ENCODE measurements at regions not wholly inside any gene's neighbourhood (a gene's known extent, or its start where the extent isn't known, plus 50 kb on each side); places are given as distances from the start of the nearest gene placed in this dataset.

- Mint-ChIP-seq H3K4me3 (no peak overlapping the region), H3K36me3 (no peaks in the 10 kb centered on the region), H3K4me1 (no peaks in the 10 kb centered on the region), H3K27ac (no peak overlapping the region), H3K27me3 (no peaks in the 10 kb centered on the region), H3K9me3 (no peaks in the 10 kb centered on the region)
Measured at GRCh38 chr1:67570486-67571143, 114.4 kb upstream of the GADD45A start.

- Mint-ChIP-seq H3K4me1 (no peaks in the 10 kb centered on the region), H3K27ac (no peak overlapping the region), H3K36me3 (no peaks in the 10 kb centered on the region), H3K4me3 (no peak overlapping the region), H3K9me3 (no peaks in the 10 kb centered on the region), H3K27me3 (no peaks in the 10 kb centered on the region)
Measured at GRCh38 chr1:67571406-67571805, 113.6 kb upstream of the GADD45A start.

DNA sequence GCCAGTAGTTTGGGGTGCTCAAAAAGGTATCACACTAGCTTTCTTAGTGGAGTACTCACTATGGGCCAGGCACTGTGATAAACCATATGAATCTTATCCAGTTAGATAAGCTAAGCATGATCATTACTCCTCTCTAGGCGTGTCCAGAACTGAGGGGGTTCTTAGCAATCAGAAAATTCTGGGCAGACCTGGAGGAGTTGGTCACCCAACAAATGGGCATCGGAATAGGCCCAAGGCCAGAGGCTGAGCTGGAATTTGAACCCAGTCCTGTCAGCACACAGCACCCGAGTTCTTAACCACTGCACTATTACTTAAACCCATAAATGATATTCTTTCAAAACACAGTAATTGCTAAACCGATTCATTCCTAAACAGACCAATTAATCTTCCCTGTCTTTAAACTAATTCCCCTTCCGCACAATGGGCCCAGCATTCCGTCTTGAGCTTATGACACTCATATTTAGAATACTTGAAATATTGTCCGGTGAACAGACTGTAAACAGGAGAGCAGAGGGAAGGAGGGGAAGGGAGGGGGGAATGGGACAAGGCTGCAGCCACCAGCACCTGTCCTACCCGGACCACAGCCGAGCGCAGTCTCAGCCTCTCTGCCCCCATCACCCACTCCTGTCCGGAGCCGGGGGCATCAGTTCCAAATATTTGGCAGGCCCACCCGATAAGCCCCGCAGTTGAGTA is 113.0 kb upstream of the GADD45A start:
- Mint-ChIP-seq H3K27me3 (no peaks in the 10 kb centered on the region), H3K9me3 (no peaks in the 10 kb centered on the region), H3K36me3 (no peaks in the 10 kb centered on the region), H3K4me3 (no peak overlapping the region), H3K27ac (no peak overlapping the region), H3K4me1 (no peaks in the 10 kb centered on the region)

DNA sequence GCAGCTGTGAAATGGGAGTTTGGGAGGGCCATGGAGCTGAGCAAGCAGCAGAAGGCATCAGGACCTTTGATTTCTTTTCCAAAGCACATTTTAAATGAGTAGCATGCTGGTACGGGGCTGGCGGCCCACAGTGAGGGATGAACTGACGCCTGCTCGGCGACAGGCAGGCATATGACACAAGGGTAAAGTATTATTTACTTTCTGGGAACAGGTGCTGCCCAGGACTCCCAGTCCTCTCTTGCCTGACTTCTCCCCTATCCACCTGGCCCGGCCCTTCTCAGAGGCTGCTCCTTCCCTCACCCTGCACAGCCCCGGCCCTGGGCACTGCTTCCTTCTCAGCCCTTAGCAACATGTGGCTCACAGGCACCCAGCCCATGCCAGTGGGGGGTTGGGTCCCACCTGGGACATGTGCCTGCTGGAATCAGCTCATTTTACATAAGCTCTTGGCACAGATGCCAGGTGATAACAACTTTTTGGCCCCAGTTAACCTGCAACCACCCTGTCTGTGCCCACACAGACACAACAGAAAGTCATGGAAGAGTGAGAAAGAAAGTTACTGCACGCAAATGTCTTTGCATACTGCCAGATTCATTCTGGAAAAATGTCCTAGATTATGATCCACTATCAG is 112.3 kb upstream of the GADD45A start:
- Mint-ChIP-seq H3K9me3 (no peaks in the 10 kb centered on the region), H3K27ac (no peak overlapping the region), H3K4me3 (no peak overlapping the region), H3K4me1 (no peaks in the 10 kb centered on the region), H3K36me3 (no peaks in the 10 kb centered on the region), H3K27me3 (no peaks in the 10 kb centered on the region)

DNA sequence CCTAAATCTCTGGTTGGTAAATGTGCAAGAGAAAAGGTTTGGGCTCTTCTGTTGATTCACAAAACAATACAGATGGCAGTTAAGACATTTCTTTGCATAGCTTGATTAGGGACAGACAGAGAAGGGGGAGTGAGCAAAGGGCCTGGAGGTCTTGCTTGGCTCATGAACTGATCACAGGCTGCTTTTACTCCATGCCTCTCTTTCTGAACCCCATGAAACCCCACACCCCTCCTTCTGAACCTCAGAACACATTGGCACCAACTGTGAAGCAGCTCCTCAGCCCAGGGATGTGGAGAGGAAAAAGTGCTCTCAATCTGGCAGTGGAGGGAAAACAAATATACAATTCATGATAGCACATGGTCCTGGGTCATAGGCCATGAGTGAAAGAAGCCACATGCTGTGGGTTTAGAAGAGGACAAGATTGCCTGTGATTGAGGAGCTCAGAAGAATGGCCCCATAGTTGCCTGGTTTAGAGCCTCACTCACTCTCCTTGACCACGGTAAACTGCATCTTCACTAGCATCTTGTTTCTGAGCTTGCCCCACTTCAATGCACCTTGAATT is 111.6 kb upstream of the GADD45A start:
- no peak overlapping the region for H3K27ac Mint-ChIP-seq
- no peaks in the 10 kb centered on the region for H3K36me3 Mint-ChIP-seq
- no peaks in the 10 kb centered on the region for H3K4me1 Mint-ChIP-seq
- H3K9me3 Mint-ChIP-seq: no peaks in the 10 kb centered on the region
- no peak overlapping the region for H3K4me3 Mint-ChIP-seq
- no peaks in the 10 kb centered on the region for H3K27me3 Mint-ChIP-seq

DNA sequence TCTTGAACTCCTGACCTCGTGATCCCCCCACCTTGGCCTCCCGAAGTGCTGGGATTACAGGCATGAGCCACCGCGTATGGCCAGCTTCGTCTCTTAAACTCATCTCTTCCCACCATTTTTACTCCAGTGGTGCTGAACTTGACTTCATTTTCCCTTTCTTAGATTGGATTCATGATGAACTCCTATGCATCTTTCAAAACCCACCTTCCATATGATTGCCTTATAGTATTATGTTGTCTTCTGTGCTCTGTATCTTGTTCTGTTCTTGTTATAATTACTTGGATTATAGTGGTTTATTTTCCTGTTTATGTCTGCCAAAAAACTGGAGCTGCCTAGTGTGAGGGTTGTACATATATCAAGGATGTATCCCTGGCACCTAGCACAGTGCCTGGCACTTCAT is 110.8 kb upstream of the GADD45A start:
- H3K9me3 Mint-ChIP-seq: no peaks in the 10 kb centered on the region
- no peak overlapping the region for H3K4me3 Mint-ChIP-seq
- no peaks in the 10 kb centered on the region for H3K27me3 Mint-ChIP-seq

DNA sequence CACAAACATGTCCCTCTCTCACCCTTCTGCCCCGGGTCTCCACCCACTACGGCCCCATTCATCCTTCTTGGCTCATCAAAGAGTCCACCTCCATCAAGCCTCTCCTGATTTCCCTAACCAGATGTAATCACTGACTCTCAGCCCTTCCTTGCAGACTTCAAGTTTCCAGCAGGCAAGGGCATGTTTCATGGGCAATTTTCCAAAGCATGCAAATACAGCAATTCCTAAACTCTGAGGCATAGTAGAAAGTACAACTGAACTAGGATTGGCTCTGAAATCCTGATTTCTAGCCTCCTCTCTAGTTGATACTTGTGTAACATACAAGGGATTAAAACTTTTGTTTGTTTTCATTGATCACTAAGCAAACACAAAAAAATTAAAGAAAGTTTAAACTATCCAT is 109.1 kb upstream of the GADD45A start:
- Mint-ChIP-seq H3K4me3 (no peak overlapping the region), H3K36me3 (no peaks in the 10 kb centered on the region), H3K27me3 (no peaks in the 10 kb centered on the region), H3K27ac (no peak overlapping the region), H3K9me3 (no peaks in the 10 kb centered on the region), H3K4me1 (no peaks in the 10 kb centered on the region)

More for the DNA sequence above, 110.8 kb upstream of the GADD45A start:
- no peak overlapping the region for H3K27ac Mint-ChIP-seq
- H3K36me3 Mint-ChIP-seq: no peaks in the 10 kb centered on the region
- H3K4me1 Mint-ChIP-seq: no peaks in the 10 kb centered on the region

GRCh38 chr1:67576474-67576873 is 108.5 kb upstream of the GADD45A start:
- no peaks in the 10 kb centered on the region for H3K4me1 Mint-ChIP-seq
- H3K27me3 Mint-ChIP-seq: no peaks in the 10 kb centered on the region
- H3K9me3 Mint-ChIP-seq: no peaks in the 10 kb centered on the region
- H3K27ac Mint-ChIP-seq: no peak overlapping the region
- H3K4me3 Mint-ChIP-seq: no peak overlapping the region
- H3K36me3 Mint-ChIP-seq: no peaks in the 10 kb centered on the region

GRCh38 chr1:67577646-67578045 is 107.4 kb upstream of the GADD45A start:
- Mint-ChIP-seq H3K9me3 (no peaks in the 10 kb centered on the region), H3K4me1 (no peaks in the 10 kb centered on the region), H3K36me3 (no peaks in the 10 kb centered on the region), H3K4me3 (no peak overlapping the region), H3K27ac (no peak overlapping the region), H3K27me3 (no peaks in the 10 kb centered on the region)

DNA sequence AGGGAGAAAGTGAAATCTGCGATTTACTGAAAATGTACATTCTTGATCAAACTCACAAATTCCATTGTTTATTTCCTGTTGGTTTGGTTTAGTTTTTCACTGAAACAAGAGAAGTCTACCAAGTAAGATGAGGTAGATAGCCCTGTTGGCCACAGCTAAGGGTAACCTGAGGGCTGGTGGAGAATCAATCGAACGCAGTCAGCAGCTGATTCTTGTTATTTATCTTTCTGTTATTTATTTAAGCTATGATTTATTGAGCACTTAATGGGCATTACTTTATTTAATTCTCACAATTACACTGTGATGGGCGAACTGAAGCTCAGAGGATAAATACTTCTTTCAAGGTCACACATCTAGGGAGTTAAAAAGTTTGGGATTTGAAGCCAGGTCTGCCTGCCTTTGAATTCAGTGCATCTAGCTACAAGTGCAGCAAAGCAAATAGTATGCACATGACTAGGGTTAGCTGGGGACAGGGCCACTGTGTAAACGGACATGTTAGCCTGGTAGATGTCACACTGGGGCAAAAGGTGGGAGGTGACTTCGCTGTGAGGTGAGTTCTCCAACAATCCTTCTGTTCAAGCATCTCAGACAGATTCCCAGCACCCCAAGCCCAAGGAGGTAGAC is 106.5 kb upstream of the GADD45A start:
- Mint-ChIP-seq H3K4me3 (no peak overlapping the region), H3K4me1 (no peaks in the 10 kb centered on the region), H3K27ac (no peak overlapping the region), H3K27me3 (no peaks in the 10 kb centered on the region), H3K9me3 (no peaks in the 10 kb centered on the region), H3K36me3 (no peaks in the 10 kb centered on the region)

DNA sequence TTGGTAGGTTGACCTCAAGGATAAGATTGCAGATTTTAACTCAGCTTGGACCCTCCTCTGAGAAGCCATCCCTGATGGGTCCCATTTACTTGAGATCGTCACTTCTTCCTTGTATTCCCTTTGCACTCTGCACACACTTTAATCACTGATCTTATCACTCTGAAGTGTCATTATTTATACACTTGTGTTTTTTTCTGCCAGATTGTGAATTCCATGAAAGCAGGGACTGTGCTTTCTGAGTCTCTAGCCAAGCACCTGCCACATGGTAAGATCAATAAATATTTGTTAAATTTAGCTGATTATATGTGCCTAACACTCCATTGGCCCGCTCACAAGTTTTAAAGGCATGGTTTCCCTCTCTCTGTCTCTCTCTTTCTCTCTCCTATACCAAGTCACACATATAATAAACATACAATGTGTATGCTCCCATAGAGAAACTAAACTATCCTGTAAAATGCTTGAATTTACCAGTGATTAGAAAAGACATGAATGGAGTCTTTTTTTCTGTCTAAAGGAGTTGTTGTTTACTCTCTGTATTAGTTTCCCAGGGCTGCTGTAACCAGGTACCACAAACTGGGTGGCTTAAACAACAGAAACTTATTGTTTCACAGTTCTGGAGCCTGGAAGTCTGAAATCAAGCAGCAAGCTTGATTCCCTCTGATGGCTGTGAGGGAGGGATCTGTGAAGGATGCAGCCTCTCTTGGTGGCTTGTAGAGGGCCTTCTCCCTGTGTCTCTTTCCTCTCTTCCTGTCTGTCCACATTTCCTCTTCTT is 105.2 kb upstream of the GADD45A start:
- Mint-ChIP-seq H3K9me3 (no peaks in the 10 kb centered on the region), H3K27ac (no peak overlapping the region), H3K36me3 (no peaks in the 10 kb centered on the region), H3K4me3 (no peak overlapping the region), H3K4me1 (no peaks in the 10 kb centered on the region), H3K27me3 (no peaks in the 10 kb centered on the region)

GRCh38 chr1:67580691-67581403 is 104.2 kb upstream of the GADD45A start:
- Mint-ChIP-seq H3K4me1 (no peaks in the 10 kb centered on the region), H3K9me3 (no peaks in the 10 kb centered on the region), H3K4me3 (no peak overlapping the region), H3K27me3 (no peaks in the 10 kb centered on the region), H3K27ac (no peak overlapping the region), H3K36me3 (no peaks in the 10 kb centered on the region)

GRCh38 chr1:67582625-67583461 is 102.2 kb upstream of the GADD45A start:
- H3K9me3 Mint-ChIP-seq: no peaks in the 10 kb centered on the region
- H3K27me3 Mint-ChIP-seq: no peaks in the 10 kb centered on the region
- no peaks in the 10 kb centered on the region for H3K36me3 Mint-ChIP-seq
- H3K4me3 Mint-ChIP-seq: no peak overlapping the region
- H3K4me1 Mint-ChIP-seq: no peaks in the 10 kb centered on the region
- H3K27ac Mint-ChIP-seq: no peak overlapping the region

DNA sequence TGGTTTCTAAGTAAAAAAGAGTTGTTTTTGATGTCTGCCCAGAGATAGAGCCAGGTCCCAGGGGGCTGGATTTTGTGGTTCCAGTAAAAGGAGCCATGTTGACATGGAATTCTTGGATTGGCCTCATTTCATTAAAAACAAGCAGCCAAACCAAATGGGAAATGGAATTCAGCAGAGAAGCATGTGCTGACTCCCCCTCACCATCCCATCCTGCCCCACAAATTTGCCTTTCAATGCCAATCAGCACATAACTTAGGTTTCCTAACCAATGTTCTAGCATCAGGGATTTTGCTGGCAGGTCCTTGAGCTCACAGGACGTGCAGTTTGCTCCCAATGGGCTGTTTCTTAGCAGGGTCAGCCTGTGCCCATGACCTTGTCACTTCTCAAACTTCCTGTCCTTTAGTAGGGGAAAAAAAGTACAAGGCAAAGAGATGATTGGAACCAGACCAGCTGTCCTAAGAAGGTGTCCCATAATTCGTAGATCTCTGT is 101.5 kb upstream of the GADD45A start:
- Mint-ChIP-seq H3K4me3 (no peak overlapping the region), H3K9me3 (no peaks in the 10 kb centered on the region), H3K27me3 (no peaks in the 10 kb centered on the region), H3K36me3 (no peaks in the 10 kb centered on the region), H3K4me1 (no peaks in the 10 kb centered on the region), H3K27ac (no peak overlapping the region)
